ENCODE measurements at regions not wholly inside any gene's neighbourhood (a gene's known extent, or its start where the extent isn't known, plus 50 kb on each side); places are given as distances from the start of the nearest gene placed in this dataset.
"Not testable (repeated sequence)": the region's sequence is repeated elsewhere in the genome, so short reads cannot be mapped to it uniquely, and the experiment has no call there.

GRCh38 chr3:177352424-177352823, 155.1 kb upstream of the TBL1XR1 start:
- ChIA-PET POLR2A (no interaction called here), CTCF (no interaction called here)
- Mint-ChIP-seq H3K27ac (ENCODE audit: unreplicated experiment) (no peak overlapping the region), H3K4me3 (ENCODE audit: unreplicated experiment) (no peak overlapping the region), H3K4me1 (ENCODE audit: low read depth, unreplicated experiment) (peaks cover 27% of the 10 kb centered on the region), H3K36me3 (ENCODE audit: insufficient read depth, unreplicated experiment) (no peaks in the 10 kb centered on the region), H3K9me3 (ENCODE audit: unreplicated experiment) (peaks cover 9% of the 10 kb centered on the region), H3K27me3 (ENCODE audit: insufficient read depth, unreplicated experiment) (no peaks in the 10 kb centered on the region)
- DNase-seq = no peak
- no peaks in the 10 kb centered on the region for H3K9me3 ChIP-seq
- no peak for TF ChIP-seq CTCF (IDR thresholded peaks at IDR 0.05; ENCODE audit: insufficient read depth in 1 of 2, low read depth in 1 of 2, low read length in 1 of 2, severe bottlenecking in 1 of 2, unreplicated experiment in 1 of 2)
- no peaks in the 10 kb centered on the region for H3K27me3 ChIP-seq (replicated peaks; ENCODE audit: control insufficient read depth, insufficient read depth, low read length)
- H3K4me3 ChIP-seq (ENCODE audit: low read depth, low read length) = no peak overlapping the region
- peaks cover 7% of the 10 kb centered on the region for H3K4me1 ChIP-seq
- BruUV-seq (replicated peaks) = no TSS peak
- no peaks in the 10 kb centered on the region for H3K36me3 ChIP-seq (ENCODE audit: control insufficient read depth, insufficient read depth, low read length)
- intact Hi-C loops (cut with micrococcal nuclease; ENCODE audit: unreplicated experiment) = no loop called here

- H3K4me1 Mint-ChIP-seq (ENCODE audit: low read depth, unreplicated experiment) = peaks cover 35% of the 10 kb centered on the region
- H3K4me3 Mint-ChIP-seq (ENCODE audit: unreplicated experiment) = no peak overlapping the region
- no peak overlapping the region for H3K27ac Mint-ChIP-seq (ENCODE audit: unreplicated experiment)
- no peak for TF ChIP-seq CTCF (IDR thresholded peaks at IDR 0.05; ENCODE audit: insufficient read depth in 1 of 2, low read depth in 1 of 2, low read length in 1 of 2, severe bottlenecking in 1 of 2, unreplicated experiment in 1 of 2)
- H3K36me3 ChIP-seq (ENCODE audit: control insufficient read depth, insufficient read depth, low read length) = no peaks in the 10 kb centered on the region
- ChIA-PET POLR2A (no interaction called here), CTCF (no interaction called here)
- no peaks in the 10 kb centered on the region for H3K27me3 ChIP-seq (replicated peaks; ENCODE audit: control insufficient read depth, insufficient read depth, low read length)
- H3K36me3 Mint-ChIP-seq (ENCODE audit: insufficient read depth, unreplicated experiment) = no peaks in the 10 kb centered on the region
- H3K4me3 ChIP-seq (ENCODE audit: low read depth, low read length) = no peak overlapping the region
- no TSS peak for BruUV-seq (replicated peaks)
- peaks cover 14% of the 10 kb centered on the region for H3K4me1 ChIP-seq
- intact Hi-C loops (cut with micrococcal nuclease; ENCODE audit: unreplicated experiment) = no loop called here
- no peak for DNase-seq
- H3K9me3 Mint-ChIP-seq (ENCODE audit: unreplicated experiment) = peaks cover 9% of the 10 kb centered on the region
- H3K27me3 Mint-ChIP-seq (ENCODE audit: insufficient read depth, unreplicated experiment) = no peaks in the 10 kb centered on the region
- no peaks in the 10 kb centered on the region for H3K9me3 ChIP-seq
These were observed 155.9 kb upstream of the TBL1XR1 start for GRCh38 chr3:177353140-177353539.

GRCh38 chr3:177353879-177354278, 156.6 kb upstream of the TBL1XR1 start:
- H3K4me3 ChIP-seq (ENCODE audit: low read depth, low read length); H3K36me3 ChIP-seq (ENCODE audit: control insufficient read depth, insufficient read depth, low read length); H3K9me3 ChIP-seq; H3K27ac Mint-ChIP-seq (ENCODE audit: unreplicated experiment); H3K27me3 Mint-ChIP-seq (ENCODE audit: insufficient read depth, unreplicated experiment); intact Hi-C loops (cut with micrococcal nuclease; ENCODE audit: unreplicated experiment); CTCF ChIA-PET; H3K36me3 Mint-ChIP-seq (ENCODE audit: insufficient read depth, unreplicated experiment); H3K4me3 Mint-ChIP-seq (ENCODE audit: unreplicated experiment); BruUV-seq (replicated peaks); H3K27me3 ChIP-seq (replicated peaks; ENCODE audit: control insufficient read depth, insufficient read depth, low read length); POLR2A ChIA-PET; H3K9me3 Mint-ChIP-seq (ENCODE audit: unreplicated experiment); DNase-seq: not testable (repeated sequence)
- peaks cover 39% of the 10 kb centered on the region for H3K4me1 Mint-ChIP-seq (ENCODE audit: low read depth, unreplicated experiment)
- peaks cover 18% of the 10 kb centered on the region for H3K4me1 ChIP-seq

GRCh38 chr3:177354466-177354865, 157.2 kb upstream of the TBL1XR1 start:
- DNase-seq = no peak
- Histone ChIP-seq H3K36me3 (ENCODE audit: control insufficient read depth, insufficient read depth, low read length) (no peaks in the 10 kb centered on the region), H3K4me3 (ENCODE audit: low read depth, low read length) (no peak overlapping the region), H3K27me3 (replicated peaks; ENCODE audit: control insufficient read depth, insufficient read depth, low read length) (no peaks in the 10 kb centered on the region), H3K4me1 (peaks cover 24% of the 10 kb centered on the region), H3K9me3 (no peaks in the 10 kb centered on the region)
- BruUV-seq (replicated peaks) = no TSS peak
- H3K27ac Mint-ChIP-seq (ENCODE audit: unreplicated experiment) = no peak overlapping the region
- H3K36me3 Mint-ChIP-seq (ENCODE audit: insufficient read depth, unreplicated experiment) = peaks cover 10% of the 10 kb centered on the region
- no peak for TF ChIP-seq CTCF (IDR thresholded peaks at IDR 0.05; ENCODE audit: insufficient read depth in 1 of 2, low read depth in 1 of 2, low read length in 1 of 2, severe bottlenecking in 1 of 2, unreplicated experiment in 1 of 2)
- no peaks in the 10 kb centered on the region for H3K27me3 Mint-ChIP-seq (ENCODE audit: insufficient read depth, unreplicated experiment)
- peaks cover 9% of the 10 kb centered on the region for H3K9me3 Mint-ChIP-seq (ENCODE audit: unreplicated experiment)
- H3K4me3 Mint-ChIP-seq (ENCODE audit: unreplicated experiment) = no peak overlapping the region
- peaks cover 33% of the 10 kb centered on the region for H3K4me1 Mint-ChIP-seq (ENCODE audit: low read depth, unreplicated experiment)
- POLR2A ChIA-PET = no interaction called here
- CTCF ChIA-PET = no interaction called here
- intact Hi-C loops (cut with micrococcal nuclease; ENCODE audit: unreplicated experiment) = no loop called here

Data from Caco-2 (cell line).